Glutamatergic neuron (in vitro differentiated cells): ENCODE measurements at regions not wholly inside any gene's neighbourhood (a gene's known extent, or its start where the extent isn't known, plus 50 kb on each side); places are given as distances from the start of the nearest gene placed in this dataset.

Experiments used
- DNase-seq: peaks from one replicate; pipeline ENCODE4 v3.0.0; 2022
- H3K27ac Mint-ChIP-seq: one replicate; pipeline ENCODE4 v1.8.0; 2020; ENCODE audit warnings: mild to moderate bottlenecking, mixed read lengths, inconsistent platforms; ENCODE audit not compliant: unreplicated experiment
- H3K27me3 Mint-ChIP-seq: one replicate; pipeline ENCODE4 v1.8.0; 2020; ENCODE audit warnings: mild to moderate bottlenecking, moderate library complexity, mixed read lengths, inconsistent platforms; ENCODE audit not compliant: unreplicated experiment
- H3K36me3 Mint-ChIP-seq: one replicate; pipeline ENCODE4 v1.8.0; 2020; ENCODE audit warnings: mild to moderate bottlenecking, mixed read lengths, inconsistent platforms; ENCODE audit not compliant: unreplicated experiment
- H3K4me1 Mint-ChIP-seq: one replicate; pipeline ENCODE4 v1.8.0; 2020; ENCODE audit warnings: mild to moderate bottlenecking, low read depth, mixed read lengths, inconsistent platforms; ENCODE audit not compliant: unreplicated experiment
- H3K4me3 Mint-ChIP-seq: one replicate; pipeline ENCODE4 v1.8.0; 2020; ENCODE audit warnings: mild to moderate bottlenecking, mixed read lengths, inconsistent platforms; ENCODE audit not compliant: unreplicated experiment
- H3K9me3 Mint-ChIP-seq: one replicate; pipeline ENCODE4 v1.8.0; 2020; ENCODE audit warnings: mild to moderate bottlenecking, moderate library complexity, mixed read lengths, inconsistent platforms; ENCODE audit not compliant: unreplicated experiment
- TF ChIP-seq, protein P1 (sequence below): fragments of 200-600 bp; sonication (generic); IDR thresholded peaks from one replicate; pipeline ENCODE4 v1.5.0; 2021; ENCODE audit not compliant: partially characterized antibody, unreplicated experiment

DNA sequence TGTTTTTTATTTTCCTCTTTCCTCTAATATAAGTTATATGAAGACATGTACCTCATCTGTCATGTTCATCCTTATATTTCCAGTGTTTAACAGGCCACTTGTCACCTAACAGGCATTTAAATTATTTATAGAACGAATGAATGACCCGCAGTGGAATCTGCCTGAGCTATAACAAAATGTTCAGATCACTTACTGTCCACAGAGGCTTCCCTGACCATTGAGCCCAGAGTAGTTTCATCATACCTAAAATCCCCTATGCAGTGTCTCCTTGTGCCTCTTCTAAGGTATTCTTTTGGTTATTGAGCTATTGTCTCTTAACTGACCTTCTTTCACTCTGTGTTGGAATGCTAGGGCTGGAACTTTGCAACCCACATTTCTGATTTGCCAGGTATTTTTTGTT lies 748.5 kb downstream of the NTRK3 start:
- no peaks in the 10 kb centered on the region for H3K27me3 Mint-ChIP-seq
- H3K4me1 Mint-ChIP-seq = no peaks in the 10 kb centered on the region
- no peak for DNase-seq
- no peak overlapping the region for H3K27ac Mint-ChIP-seq
- peaks cover 5% of the 10 kb centered on the region for H3K36me3 Mint-ChIP-seq
- H3K4me3 Mint-ChIP-seq = no peak overlapping the region
- no peaks in the 10 kb centered on the region for H3K9me3 Mint-ChIP-seq
- TF ChIP-seq, protein P1, sequence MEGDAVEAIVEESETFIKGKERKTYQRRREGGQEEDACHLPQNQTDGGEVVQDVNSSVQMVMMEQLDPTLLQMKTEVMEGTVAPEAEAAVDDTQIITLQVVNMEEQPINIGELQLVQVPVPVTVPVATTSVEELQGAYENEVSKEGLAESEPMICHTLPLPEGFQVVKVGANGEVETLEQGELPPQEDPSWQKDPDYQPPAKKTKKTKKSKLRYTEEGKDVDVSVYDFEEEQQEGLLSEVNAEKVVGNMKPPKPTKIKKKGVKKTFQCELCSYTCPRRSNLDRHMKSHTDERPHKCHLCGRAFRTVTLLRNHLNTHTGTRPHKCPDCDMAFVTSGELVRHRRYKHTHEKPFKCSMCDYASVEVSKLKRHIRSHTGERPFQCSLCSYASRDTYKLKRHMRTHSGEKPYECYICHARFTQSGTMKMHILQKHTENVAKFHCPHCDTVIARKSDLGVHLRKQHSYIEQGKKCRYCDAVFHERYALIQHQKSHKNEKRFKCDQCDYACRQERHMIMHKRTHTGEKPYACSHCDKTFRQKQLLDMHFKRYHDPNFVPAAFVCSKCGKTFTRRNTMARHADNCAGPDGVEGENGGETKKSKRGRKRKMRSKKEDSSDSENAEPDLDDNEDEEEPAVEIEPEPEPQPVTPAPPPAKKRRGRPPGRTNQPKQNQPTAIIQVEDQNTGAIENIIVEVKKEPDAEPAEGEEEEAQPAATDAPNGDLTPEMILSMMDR = no peak

DNA sequence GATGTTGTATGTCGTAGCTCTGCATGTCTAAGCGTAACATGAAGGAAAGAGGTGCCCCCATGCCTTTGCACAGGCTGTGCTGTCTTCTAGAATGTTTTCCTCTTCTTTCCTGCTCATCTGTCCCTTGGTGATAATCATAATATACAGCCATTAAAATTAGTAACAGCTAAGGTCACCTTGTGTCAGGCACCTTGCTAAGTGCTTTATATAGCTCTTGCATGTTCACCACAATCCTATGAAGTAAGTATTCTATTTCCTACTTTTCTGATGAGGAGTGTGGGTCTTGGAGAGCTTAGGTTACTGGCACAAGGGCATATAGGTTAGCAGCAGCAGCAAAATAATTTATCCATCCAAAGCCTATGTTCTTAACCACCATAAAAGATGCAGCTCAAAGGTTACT lies 754.4 kb downstream of the NTRK3 start:
- no peak for DNase-seq
- H3K9me3 Mint-ChIP-seq = no peaks in the 10 kb centered on the region
- no peaks in the 10 kb centered on the region for H3K36me3 Mint-ChIP-seq
- H3K27ac Mint-ChIP-seq = no peak overlapping the region
- TF ChIP-seq, protein P1 = no peak
- H3K27me3 Mint-ChIP-seq = no peaks in the 10 kb centered on the region
- no peak overlapping the region for H3K4me3 Mint-ChIP-seq
- H3K4me1 Mint-ChIP-seq = no peaks in the 10 kb centered on the region

- DNase-seq = no peak
- Mint-ChIP-seq H3K4me3 (no peak overlapping the region), H3K27ac (no peak overlapping the region), H3K27me3 (no peaks in the 10 kb centered on the region), H3K9me3 (no peaks in the 10 kb centered on the region), H3K36me3 (no peaks in the 10 kb centered on the region), H3K4me1 (no peaks in the 10 kb centered on the region)
- TF ChIP-seq, protein P1 = no peak
These were observed 756.3 kb downstream of the NTRK3 start for GRCh38 chr15:87500240-87500639.

DNA sequence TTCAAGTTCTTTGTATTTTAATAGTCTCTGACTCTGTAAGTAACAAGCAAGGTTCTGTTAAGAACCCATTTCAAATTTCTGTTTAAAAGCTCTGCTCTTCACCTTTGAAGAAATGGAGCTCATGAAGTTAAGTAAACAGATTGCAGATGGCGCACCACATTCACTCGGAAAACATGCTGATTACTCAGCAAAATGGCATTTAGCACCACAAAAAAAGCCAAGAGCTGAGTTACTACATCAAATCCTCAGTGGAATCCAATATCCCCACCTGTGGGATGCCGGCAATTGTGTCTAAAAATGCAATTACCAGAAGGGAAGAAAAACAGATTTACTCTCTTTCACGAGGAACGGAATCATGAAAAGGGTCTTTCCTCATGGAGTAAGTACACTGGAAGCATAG lies 758.0 kb downstream of the NTRK3 start:
- no peak overlapping the region for H3K4me3 Mint-ChIP-seq
- H3K4me1 Mint-ChIP-seq = no peaks in the 10 kb centered on the region
- TF ChIP-seq, protein P1 = no peak
- DNase-seq = no peak
- H3K27ac Mint-ChIP-seq = no peak overlapping the region
- H3K36me3 Mint-ChIP-seq = no peaks in the 10 kb centered on the region
- no peaks in the 10 kb centered on the region for H3K27me3 Mint-ChIP-seq
- H3K9me3 Mint-ChIP-seq = no peaks in the 10 kb centered on the region

DNA sequence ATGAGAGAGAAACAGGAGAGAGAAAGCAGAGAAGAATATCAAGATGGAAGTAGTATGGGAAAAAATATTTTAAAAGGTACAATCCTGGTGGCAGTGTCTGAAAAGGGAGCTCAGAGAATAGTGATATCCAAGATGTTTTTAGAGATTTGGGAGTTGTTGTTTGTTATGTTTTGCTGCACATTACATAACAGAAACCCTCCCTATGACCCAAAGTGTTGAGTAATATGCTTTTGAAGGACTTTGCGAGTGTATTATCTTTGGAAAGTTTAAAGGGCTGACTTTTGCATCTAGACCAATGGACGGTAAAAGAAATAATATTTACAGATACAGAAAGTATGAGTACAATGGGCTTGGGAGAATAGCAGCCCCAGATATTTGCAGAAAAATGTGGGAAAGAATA lies 759.7 kb downstream of the NTRK3 start:
- Mint-ChIP-seq H3K4me1 (no peaks in the 10 kb centered on the region), H3K4me3 (no peak overlapping the region), H3K9me3 (no peaks in the 10 kb centered on the region), H3K27ac (no peak overlapping the region), H3K27me3 (no peaks in the 10 kb centered on the region), H3K36me3 (no peaks in the 10 kb centered on the region)
- TF ChIP-seq, protein P1 = no peak
- DNase-seq = no peak
